T-helper 2 cell treated with Interferon-gamma antibody and Interleukin-4, amounts not matched to agents 5 μg/mL and 100 μg/mL, for 36 hours (primary cell): ENCODE measurements at regions not wholly inside any gene's neighbourhood (a gene's known extent, or its start where the extent isn't known, plus 50 kb on each side); places are given as distances from the start of the nearest gene placed in this dataset.

Source experiments
- DNase-seq: peaks from one replicate; pipeline ENCODE4 v3.0.0; 2021; ENCODE audit warnings: low spot score
- H3K27ac Mint-ChIP-seq: one replicate; pipeline ENCODE4 v1.8.0; 2021; ENCODE audit warnings: mild to moderate bottlenecking, mixed read lengths
- H3K27me3 Mint-ChIP-seq: one replicate; pipeline ENCODE4 v1.8.0; 2021; ENCODE audit warnings: low read depth, mixed read lengths
- H3K36me3 Mint-ChIP-seq: one replicate; pipeline ENCODE4 v1.8.0; 2021; ENCODE audit warnings: low read depth, mixed read lengths
- H3K4me1 Mint-ChIP-seq: one replicate; pipeline ENCODE4 v1.8.0; 2021; ENCODE audit warnings: low read depth, mixed read lengths
- H3K4me3 Mint-ChIP-seq: one replicate; pipeline ENCODE4 v1.8.0; 2022; ENCODE audit warnings: mild to moderate bottlenecking, moderate library complexity, mixed read lengths
- H3K9me3 Mint-ChIP-seq: one replicate; pipeline ENCODE4 v1.8.0; 2021; ENCODE audit warnings: mixed read lengths

GRCh38 chr12:97005174-97005573 lies 98.1 kb downstream of the NEDD1 start:
- Mint-ChIP-seq H3K4me1 (no peaks in the 10 kb centered on the region), H3K27ac (no peak overlapping the region), H3K36me3 (no peaks in the 10 kb centered on the region), H3K4me3 (no peak overlapping the region), H3K27me3 (peaks cover 10% of the 10 kb centered on the region), H3K9me3 (no peaks in the 10 kb centered on the region)
- no peak for DNase-seq

GRCh38 chr12:97005646-97006045 lies 98.6 kb downstream of the NEDD1 start:
- H3K9me3 Mint-ChIP-seq: no peaks in the 10 kb centered on the region
- H3K27me3 Mint-ChIP-seq: peaks cover 10% of the 10 kb centered on the region
- H3K36me3 Mint-ChIP-seq: no peaks in the 10 kb centered on the region
- no peak overlapping the region for H3K4me3 Mint-ChIP-seq
- DNase-seq: no peak
- H3K4me1 Mint-ChIP-seq: no peaks in the 10 kb centered on the region
- no peak overlapping the region for H3K27ac Mint-ChIP-seq

GRCh38 chr12:97006585-97006984 lies 99.5 kb downstream of the NEDD1 start:
- Mint-ChIP-seq H3K4me3 (no peak overlapping the region), H3K36me3 (no peaks in the 10 kb centered on the region), H3K9me3 (no peaks in the 10 kb centered on the region), H3K27ac (no peak overlapping the region), H3K4me1 (no peaks in the 10 kb centered on the region), H3K27me3 (peaks cover 9% of the 10 kb centered on the region)
- no peak for DNase-seq

- DNase-seq: no peak
- Mint-ChIP-seq H3K4me3 (no peak overlapping the region), H3K9me3 (no peaks in the 10 kb centered on the region), H3K27me3 (no peaks in the 10 kb centered on the region), H3K27ac (no peak overlapping the region), H3K4me1 (peaks cover 1% of the 10 kb centered on the region), H3K36me3 (no peaks in the 10 kb centered on the region)
These were observed 109.1 kb downstream of the NEDD1 start for GRCh38 chr12:97016163-97016562.

GRCh38 chr12:97017213-97017612 lies 110.2 kb downstream of the NEDD1 start:
- DNase-seq: no peak
- no peaks in the 10 kb centered on the region for H3K9me3 Mint-ChIP-seq
- peaks cover 1% of the 10 kb centered on the region for H3K4me1 Mint-ChIP-seq
- no peaks in the 10 kb centered on the region for H3K27me3 Mint-ChIP-seq
- no peaks in the 10 kb centered on the region for H3K36me3 Mint-ChIP-seq
- H3K4me3 Mint-ChIP-seq: no peak overlapping the region
- H3K27ac Mint-ChIP-seq: no peak overlapping the region

- H3K9me3 Mint-ChIP-seq: no peaks in the 10 kb centered on the region
- no peak overlapping the region for H3K4me3 Mint-ChIP-seq
- no peaks in the 10 kb centered on the region for H3K4me1 Mint-ChIP-seq
- H3K36me3 Mint-ChIP-seq: no peaks in the 10 kb centered on the region
- DNase-seq: no peak
- H3K27ac Mint-ChIP-seq: no peak overlapping the region
- H3K27me3 Mint-ChIP-seq: no peaks in the 10 kb centered on the region
These were observed 115.6 kb downstream of the NEDD1 start for GRCh38 chr12:97022536-97023230.

GRCh38 chr12:97024393-97024792 lies 117.3 kb downstream of the NEDD1 start:
- no peak for DNase-seq
- no peak overlapping the region for H3K4me3 Mint-ChIP-seq
- no peaks in the 10 kb centered on the region for H3K36me3 Mint-ChIP-seq
- no peak overlapping the region for H3K27ac Mint-ChIP-seq
- no peaks in the 10 kb centered on the region for H3K27me3 Mint-ChIP-seq
- H3K9me3 Mint-ChIP-seq: no peaks in the 10 kb centered on the region
- H3K4me1 Mint-ChIP-seq: no peaks in the 10 kb centered on the region

- Mint-ChIP-seq H3K9me3 (no peaks in the 10 kb centered on the region), H3K4me1 (no peaks in the 10 kb centered on the region), H3K4me3 (no peak overlapping the region), H3K36me3 (no peaks in the 10 kb centered on the region), H3K27ac (no peak overlapping the region), H3K27me3 (no peaks in the 10 kb centered on the region)
- DNase-seq: no peak
These were observed 119.8 kb downstream of the NEDD1 start for GRCh38 chr12:97026901-97027300.

- H3K27me3 Mint-ChIP-seq: no peaks in the 10 kb centered on the region
- H3K27ac Mint-ChIP-seq: no peak overlapping the region
- no peaks in the 10 kb centered on the region for H3K9me3 Mint-ChIP-seq
- H3K4me1 Mint-ChIP-seq: no peaks in the 10 kb centered on the region
- H3K4me3 Mint-ChIP-seq: no peak overlapping the region
- no peaks in the 10 kb centered on the region for H3K36me3 Mint-ChIP-seq
- no peak for DNase-seq
These were observed 120.4 kb downstream of the NEDD1 start for GRCh38 chr12:97027482-97027881.

GRCh38 chr12:97038131-97038530 lies 131.1 kb downstream of the NEDD1 start:
- Mint-ChIP-seq H3K9me3 (no peaks in the 10 kb centered on the region), H3K4me1 (no peaks in the 10 kb centered on the region), H3K4me3 (no peak overlapping the region), H3K27ac (no peak overlapping the region), H3K36me3 (no peaks in the 10 kb centered on the region), H3K27me3 (no peaks in the 10 kb centered on the region)
- DNase-seq: no peak

- no peak for DNase-seq
- Mint-ChIP-seq H3K9me3 (no peaks in the 10 kb centered on the region), H3K27ac (no peak overlapping the region), H3K36me3 (no peaks in the 10 kb centered on the region), H3K27me3 (no peaks in the 10 kb centered on the region), H3K4me1 (no peaks in the 10 kb centered on the region), H3K4me3 (no peak overlapping the region)
These were observed 131.8 kb downstream of the NEDD1 start for GRCh38 chr12:97038834-97039233.

- Mint-ChIP-seq H3K27ac (no peak overlapping the region), H3K27me3 (peaks cover 6% of the 10 kb centered on the region), H3K36me3 (no peaks in the 10 kb centered on the region), H3K9me3 (no peaks in the 10 kb centered on the region), H3K4me3 (no peak overlapping the region), H3K4me1 (no peaks in the 10 kb centered on the region)
- no peak for DNase-seq
These were observed 139.8 kb downstream of the NEDD1 start for GRCh38 chr12:97046901-97047300.

GRCh38 chr12:97047361-97047760 lies 140.3 kb downstream of the NEDD1 start:
- Mint-ChIP-seq H3K9me3 (no peaks in the 10 kb centered on the region), H3K4me3 (no peak overlapping the region), H3K36me3 (no peaks in the 10 kb centered on the region), H3K27ac (no peak overlapping the region), H3K4me1 (no peaks in the 10 kb centered on the region), H3K27me3 (peaks cover 6% of the 10 kb centered on the region)
- DNase-seq: no peak

- Mint-ChIP-seq H3K27me3 (peaks cover 6% of the 10 kb centered on the region), H3K36me3 (no peaks in the 10 kb centered on the region), H3K4me3 (no peak overlapping the region), H3K27ac (no peak overlapping the region), H3K9me3 (no peaks in the 10 kb centered on the region), H3K4me1 (no peaks in the 10 kb centered on the region)
- no peak for DNase-seq
These were observed 141.5 kb downstream of the NEDD1 start for GRCh38 chr12:97048421-97049035.

- H3K4me3 Mint-ChIP-seq: no peak overlapping the region
- no peak overlapping the region for H3K27ac Mint-ChIP-seq
- no peaks in the 10 kb centered on the region for H3K4me1 Mint-ChIP-seq
- H3K9me3 Mint-ChIP-seq: no peaks in the 10 kb centered on the region
- no peaks in the 10 kb centered on the region for H3K36me3 Mint-ChIP-seq
- no peak for DNase-seq
- H3K27me3 Mint-ChIP-seq: peaks cover 6% of the 10 kb centered on the region
These were observed 143.5 kb downstream of the NEDD1 start for GRCh38 chr12:97050509-97050908.
